Neural progenitor cell (in vitro differentiated cells): ENCODE measurements at regions not wholly inside any gene's neighbourhood (a gene's known extent, or its start where the extent isn't known, plus 50 kb on each side); places are given as distances from the start of the nearest gene placed in this dataset.

Experiments used
- EZH2 ChIP-seq: fragments of 200-600 bp; sonication (generic); IDR thresholded peaks from 2 replicates; pipeline ENCODE4 v1.6.1; 2017; ENCODE audit warnings: antibody characterized with exemption, mild to moderate bottlenecking, moderate library complexity
- EZH2phosphoT487 ChIP-seq: fragments of 200-600 bp; sonication (generic); IDR thresholded peaks from 2 replicates; pipeline ENCODE4 v1.6.1; 2017; ENCODE audit warnings: antibody characterized with exemption
- TF ChIP-seq, protein P1 (sequence below): fragments of 200-600 bp; sonication (generic); IDR thresholded peaks from 2 replicates; pipeline ENCODE4 v1.5.1; 2017; ENCODE audit warnings: antibody characterized with exemption, mild to moderate bottlenecking

DNA sequence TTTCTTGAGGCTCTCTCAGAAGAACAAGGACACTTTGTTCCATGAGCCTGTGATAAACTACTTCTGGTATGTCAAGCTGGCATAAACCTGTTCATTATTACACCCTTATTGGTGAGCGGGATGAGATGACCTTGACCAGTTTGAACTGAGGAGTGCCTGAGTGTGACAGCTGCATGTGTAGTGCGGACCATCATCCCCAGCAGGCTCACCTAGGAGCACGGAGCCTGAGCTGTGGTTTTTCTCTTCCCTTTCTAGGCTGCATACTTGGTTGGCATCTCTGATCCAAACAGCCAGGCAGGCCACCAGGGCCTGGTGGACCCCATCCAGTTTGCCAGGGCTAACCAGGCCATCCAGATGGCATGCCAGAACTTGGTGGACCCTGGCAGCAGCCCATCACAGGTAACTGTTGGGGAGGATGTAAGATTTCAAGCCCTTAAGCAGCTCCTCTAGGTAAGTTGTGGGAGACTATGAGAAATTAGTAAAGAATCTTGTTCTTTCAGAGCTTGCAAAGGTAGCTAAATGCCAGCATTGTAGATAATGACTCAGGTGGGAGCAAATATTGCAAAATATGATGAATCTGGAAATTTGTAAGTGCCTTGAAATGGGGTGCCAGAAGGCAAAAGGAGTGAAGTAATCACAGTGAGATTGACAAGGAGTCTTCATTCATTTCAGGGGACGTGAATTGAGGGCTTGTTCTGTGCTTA lies 288.9 kb upstream of the TPM1 start:
- TF ChIP-seq EZH2 (no peak), EZH2phosphoT487 (no peak)
- TF ChIP-seq, protein P1, sequence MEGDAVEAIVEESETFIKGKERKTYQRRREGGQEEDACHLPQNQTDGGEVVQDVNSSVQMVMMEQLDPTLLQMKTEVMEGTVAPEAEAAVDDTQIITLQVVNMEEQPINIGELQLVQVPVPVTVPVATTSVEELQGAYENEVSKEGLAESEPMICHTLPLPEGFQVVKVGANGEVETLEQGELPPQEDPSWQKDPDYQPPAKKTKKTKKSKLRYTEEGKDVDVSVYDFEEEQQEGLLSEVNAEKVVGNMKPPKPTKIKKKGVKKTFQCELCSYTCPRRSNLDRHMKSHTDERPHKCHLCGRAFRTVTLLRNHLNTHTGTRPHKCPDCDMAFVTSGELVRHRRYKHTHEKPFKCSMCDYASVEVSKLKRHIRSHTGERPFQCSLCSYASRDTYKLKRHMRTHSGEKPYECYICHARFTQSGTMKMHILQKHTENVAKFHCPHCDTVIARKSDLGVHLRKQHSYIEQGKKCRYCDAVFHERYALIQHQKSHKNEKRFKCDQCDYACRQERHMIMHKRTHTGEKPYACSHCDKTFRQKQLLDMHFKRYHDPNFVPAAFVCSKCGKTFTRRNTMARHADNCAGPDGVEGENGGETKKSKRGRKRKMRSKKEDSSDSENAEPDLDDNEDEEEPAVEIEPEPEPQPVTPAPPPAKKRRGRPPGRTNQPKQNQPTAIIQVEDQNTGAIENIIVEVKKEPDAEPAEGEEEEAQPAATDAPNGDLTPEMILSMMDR: no peak
